ENCODE measurements at regions not wholly inside any gene's neighbourhood (a gene's known extent, or its start where the extent isn't known, plus 50 kb on each side); places are given as distances from the start of the nearest gene placed in this dataset.

DNA sequence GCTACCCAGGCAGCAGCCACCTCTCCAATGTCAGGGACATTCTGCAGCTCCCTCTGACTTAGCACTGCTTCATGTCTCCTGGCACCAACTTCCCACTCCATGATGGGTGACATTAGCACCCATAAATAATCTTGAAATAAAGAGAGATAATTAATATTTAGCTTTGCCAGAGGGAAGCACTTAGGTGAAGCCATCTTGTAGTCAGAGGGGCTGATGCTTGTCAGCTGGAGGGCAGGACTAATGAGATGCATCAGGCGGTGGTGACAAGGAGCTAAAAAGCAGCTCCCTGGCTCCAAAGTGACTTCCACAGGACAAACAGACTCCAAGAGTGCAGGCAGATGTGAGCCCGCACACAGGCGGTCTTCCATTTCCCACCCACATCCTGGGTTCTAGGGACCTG, 153.0 kb upstream of the ID2 start:
- TF ChIP-seq PBX3 (CRISPR knock-in tag; IDR thresholded peaks at IDR 0.05) (no peak), FEZF1 (tag by site-specific recombination; IDR thresholded peaks at IDR 0.05) (no peak), SETDB1 (IDR thresholded peaks at IDR 0.05; ENCODE audit: insufficient read length, low read length) (no peak), CTCF (tag by site-specific recombination; IDR thresholded peaks at IDR 0.05) (no peak), KLF10 (tag by site-specific recombination; IDR thresholded peaks at IDR 0.05) (no peak), ZNF324 (tag by site-specific recombination; IDR thresholded peaks at IDR 0.05) (no peak), ZNF654 (tag by site-specific recombination; IDR thresholded peaks at IDR 0.05; ENCODE audit: low read depth) (no peak)
- TF ChIP-seq, protein P1, sequence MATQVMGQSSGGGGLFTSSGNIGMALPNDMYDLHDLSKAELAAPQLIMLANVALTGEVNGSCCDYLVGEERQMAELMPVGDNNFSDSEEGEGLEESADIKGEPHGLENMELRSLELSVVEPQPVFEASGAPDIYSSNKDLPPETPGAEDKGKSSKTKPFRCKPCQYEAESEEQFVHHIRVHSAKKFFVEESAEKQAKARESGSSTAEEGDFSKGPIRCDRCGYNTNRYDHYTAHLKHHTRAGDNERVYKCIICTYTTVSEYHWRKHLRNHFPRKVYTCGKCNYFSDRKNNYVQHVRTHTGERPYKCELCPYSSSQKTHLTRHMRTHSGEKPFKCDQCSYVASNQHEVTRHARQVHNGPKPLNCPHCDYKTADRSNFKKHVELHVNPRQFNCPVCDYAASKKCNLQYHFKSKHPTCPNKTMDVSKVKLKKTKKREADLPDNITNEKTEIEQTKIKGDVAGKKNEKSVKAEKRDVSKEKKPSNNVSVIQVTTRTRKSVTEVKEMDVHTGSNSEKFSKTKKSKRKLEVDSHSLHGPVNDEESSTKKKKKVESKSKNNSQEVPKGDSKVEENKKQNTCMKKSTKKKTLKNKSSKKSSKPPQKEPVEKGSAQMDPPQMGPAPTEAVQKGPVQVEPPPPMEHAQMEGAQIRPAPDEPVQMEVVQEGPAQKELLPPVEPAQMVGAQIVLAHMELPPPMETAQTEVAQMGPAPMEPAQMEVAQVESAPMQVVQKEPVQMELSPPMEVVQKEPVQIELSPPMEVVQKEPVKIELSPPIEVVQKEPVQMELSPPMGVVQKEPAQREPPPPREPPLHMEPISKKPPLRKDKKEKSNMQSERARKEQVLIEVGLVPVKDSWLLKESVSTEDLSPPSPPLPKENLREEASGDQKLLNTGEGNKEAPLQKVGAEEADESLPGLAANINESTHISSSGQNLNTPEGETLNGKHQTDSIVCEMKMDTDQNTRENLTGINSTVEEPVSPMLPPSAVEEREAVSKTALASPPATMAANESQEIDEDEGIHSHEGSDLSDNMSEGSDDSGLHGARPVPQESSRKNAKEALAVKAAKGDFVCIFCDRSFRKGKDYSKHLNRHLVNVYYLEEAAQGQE (tag by site-specific recombination; IDR thresholded peaks at IDR 0.05), result no peak
